HepG2 (cell line): ENCODE measurements at regions not wholly inside any gene's neighbourhood (a gene's known extent, or its start where the extent isn't known, plus 50 kb on each side); places are given as distances from the start of the nearest gene placed in this dataset.

Experiments used
- ATAC-seq: fragments of 200-7000 bp; cut with Tn5 transposase; 3 replicates; pipeline ENCODE4 v1.9.1; 2020; ENCODE audit warnings: mild to moderate bottlenecking, moderate library complexity
- BruUV-seq: library from RNA; stranded (reverse); fragments of 400-500 nt; replicated peaks from 2 replicates; lab custom pipeline; 2021; lab: Mats Ljungman, UMichigan
- CTCF ChIA-PET: fragments of 300-600 bp; formaldehyde crosslinking; extraction: SDS; loops from one replicate; lab custom pipeline; 2021; ENCODE audit warnings: low total read pairs, inconsistent platforms, low intra/inter-chr PET ratio; lab: Yijun Ruan, JAX
- POLR2A ChIA-PET: fragments of 350-600 bp; sonication (Branson Sonifier 250); formaldehyde crosslinking; loops from one replicate; lab custom pipeline; 2020; ENCODE audit warnings: antibody characterized with exemption, inconsistent platforms; lab: Yijun Ruan, JAX
- DNase-seq: peaks from one replicate; pipeline ENCODE4 v3.0.0-alpha.2; 2015; ENCODE audit warnings: low spot score
- FAIRE-seq: peaks from 3 replicates; lab custom pipeline; 2011; peaks lifted over from hg19 to GRCh38; lab: Jason Lieb, UNC
- H2AFZ ChIP-seq: one replicate; pipeline ENCODE4 v1.6.1; 2011; ENCODE audit warnings: low read length, inconsistent platforms
- H3K27ac ChIP-seq: fragments of 300-600 bp; 3 replicates; pipeline ENCODE4 v1.8.0; 2011; ENCODE audit warnings: mixed run types, mild to moderate bottlenecking, mixed read lengths, low read length, inconsistent platforms; ENCODE audit not compliant: insufficient read depth; ENCODE audit errors: extremely low read length
- H3K27me3 ChIP-seq, 2 experiments: fragments of 200-600 bp in 1 of 2; 2 replicates in 1 of 2; 3 replicates in 1 of 2; pipeline versions ENCODE4 v1.6.0 to v1.8.0; 2011; ENCODE audit warnings: low read length in 2 of 2, mild to moderate bottlenecking in 2 of 2, moderate library complexity in 2 of 2, inconsistent platforms in 1 of 2; ENCODE audit not compliant: insufficient read depth in 2 of 2, control insufficient read depth in 1 of 2
- H3K36me3 ChIP-seq, 2 experiments: fragments of 200-600 bp in 1 of 2; replicated peaks in 1 of 2; 2 replicates in 1 of 2; 3 replicates in 1 of 2; pipeline versions ENCODE4 v1.5.1 to v1.8.0; 2011; ENCODE audit warnings: low read length in 2 of 2, inconsistent platforms in 1 of 2; ENCODE audit not compliant: insufficient read depth in 2 of 2, control insufficient read depth in 1 of 2
- H3K4me1 ChIP-seq: 2 replicates; pipeline ENCODE4 v1.5.1; 2012; ENCODE audit warnings: low read length, inconsistent platforms; ENCODE audit not compliant: insufficient read depth
- H3K4me2 ChIP-seq: 2 replicates; pipeline ENCODE4 v1.6.0; 2011; ENCODE audit warnings: low read depth, low read length, inconsistent platforms
- H3K4me3 ChIP-seq, 3 experiments: fragments of 200-600 bp in 1 of 3; sonication (generic), shearing (Covaris generic) in 1 of 3; replicated peaks in 1 of 3; 2 replicates each; pipeline ENCODE4 v1.5.1; 2011 to 2016; ENCODE audit warnings: low read length in 3 of 3, inconsistent platforms in 2 of 3, low read depth in 2 of 3, mild to moderate bottlenecking in 2 of 3, control low read depth in 1 of 3, mixed read lengths in 1 of 3; ENCODE audit not compliant: insufficient read depth in 1 of 3
- H3K79me2 ChIP-seq: one replicate; pipeline ENCODE4 v1.6.1; 2011; ENCODE audit warnings: low read length, inconsistent platforms; ENCODE audit not compliant: insufficient read depth
- H3K9ac ChIP-seq: 2 replicates; pipeline ENCODE4 v1.6.0; 2011; ENCODE audit warnings: mild to moderate bottlenecking, low read depth, low read length, inconsistent platforms; ENCODE audit not compliant: insufficient read depth
- H3K9me3 ChIP-seq: 2 replicates; pipeline ENCODE4 v1.5.1; 2012; ENCODE audit warnings: mild to moderate bottlenecking, low read length
- H4K20me1 ChIP-seq: 2 replicates; pipeline ENCODE4 v1.6.0; 2011; ENCODE audit warnings: inconsistent platforms, mild to moderate bottlenecking, low read length, moderate library complexity; ENCODE audit not compliant: insufficient read depth
- ARID5B ChIP-seq: IDR thresholded peaks from 2 replicates; pipeline ENCODE4 v1.4.0; 2020; ENCODE audit warnings: mild to moderate bottlenecking, missing genetic modification reagents
- FOSL2 ChIP-seq: sonication (generic); formaldehyde crosslinking; IDR thresholded peaks from 2 replicates; pipeline ENCODE4 v1.4.0; 2020; ENCODE audit warnings: missing genetic modification reagents
- GATAD1 ChIP-seq: IDR thresholded peaks from 2 replicates; pipeline ENCODE4 v1.6.1; 2016; ENCODE audit warnings: missing genetic modification reagents, missing compliant biosample characterization
- KDM6A ChIP-seq: IDR thresholded peaks from 2 replicates; pipeline ENCODE4 v1.6.1; 2016; ENCODE audit warnings: low read depth
- RNF219 ChIP-seq: sonication (generic); formaldehyde crosslinking; IDR thresholded peaks from 2 replicates; pipeline ENCODE4 v1.5.0; 2020; ENCODE audit warnings: mild to moderate bottlenecking, missing genetic modification reagents
- RXRB ChIP-seq: IDR thresholded peaks from 2 replicates; pipeline ENCODE4 v1.6.1; 2016; ENCODE audit warnings: borderline replicate concordance, missing genetic modification reagents, missing compliant biosample characterization
- TBX3 ChIP-seq: fragments of 450-650 bp; IDR thresholded peaks from 2 replicates; pipeline ENCODE4 v1.6.1; 2017; ENCODE audit warnings: antibody characterized with exemption, mild to moderate bottlenecking, inconsistent platforms, borderline replicate concordance
- ZNF333 ChIP-seq: sonication (generic); formaldehyde crosslinking; IDR thresholded peaks from 2 replicates; pipeline ENCODE4 v1.4.0; 2020; ENCODE audit warnings: mild to moderate bottlenecking, missing genetic modification reagents, borderline replicate concordance
- ZNF607 ChIP-seq: sonication (generic); formaldehyde crosslinking; IDR thresholded peaks from 2 replicates; pipeline ENCODE4 v1.5.1; 2020; ENCODE audit warnings: missing genetic modification reagents, mild to moderate bottlenecking, borderline replicate concordance
- WGBS: methylation state at CpG from one replicate; pipeline ENCODE4 v1.1.6; 2017; ENCODE audit warnings: low lambda C conversion rate; 5-methylcytosine and 5-hydroxymethylcytosine counted together
- in situ Hi-C: cut with HindIII; loops from 2 replicates; pipeline ENCODE4 v1.10.0; 2017; ENCODE audit warnings: low pct_unique_long_range_greater_than_20kb; ENCODE audit not compliant: extremely low pct_ligation_motif_present
- intact Hi-C: fragments of 100-400 bp; cut with micrococcal nuclease; formaldehyde crosslinking; loops from one replicate; pipeline ENCODE4 v1.10.0; 2022; ENCODE audit not compliant: unreplicated experiment
- TF ChIP-seq, protein P1 (sequence below): sonication (generic); formaldehyde crosslinking; IDR thresholded peaks from 2 replicates; pipeline ENCODE4 v1.4.0; 2020; ENCODE audit warnings: missing genetic modification reagents, low read depth, mild to moderate bottlenecking, borderline replicate concordance
- TF ChIP-seq, protein P2 (sequence below): sonication (generic); formaldehyde crosslinking; IDR thresholded peaks from 2 replicates; pipeline ENCODE4 v1.8.1; 2023; ENCODE audit warnings: mild to moderate bottlenecking, inconsistent platforms, moderate library complexity, missing genetic modification reagents, borderline replicate concordance

- POLR2A ChIA-PET, result no interaction called here
- WGBS, result 0% methylated on average over 1 of the region's 1 CpG
- TF ChIP-seq ARID5B (CRISPR knock-in tag) (no peak), RXRB (CRISPR knock-in tag) (no peak), FOSL2 (CRISPR knock-in tag) (no peak), KDM6A (CRISPR knock-in tag) (no peak), ZNF607 (no peak), ZNF333 (CRISPR knock-in tag) (no peak), TBX3 (no peak), RNF219 (CRISPR knock-in tag) (no peak), GATAD1 (CRISPR knock-in tag) (no peak)
- TF ChIP-seq, protein P1, sequence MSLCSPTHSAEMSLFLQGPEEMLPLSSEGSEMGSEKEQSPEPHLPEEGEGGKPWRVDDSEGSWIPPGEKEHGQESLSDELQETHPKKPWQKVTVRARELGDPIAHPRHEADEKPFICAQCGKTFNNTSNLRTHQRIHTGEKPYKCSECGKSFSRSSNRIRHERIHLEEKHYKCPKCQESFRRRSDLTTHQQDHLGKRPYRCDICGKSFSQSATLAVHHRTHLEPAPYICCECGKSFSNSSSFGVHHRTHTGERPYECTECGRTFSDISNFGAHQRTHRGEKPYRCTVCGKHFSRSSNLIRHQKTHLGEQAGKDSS, result no peak
- TF ChIP-seq, protein P2, sequence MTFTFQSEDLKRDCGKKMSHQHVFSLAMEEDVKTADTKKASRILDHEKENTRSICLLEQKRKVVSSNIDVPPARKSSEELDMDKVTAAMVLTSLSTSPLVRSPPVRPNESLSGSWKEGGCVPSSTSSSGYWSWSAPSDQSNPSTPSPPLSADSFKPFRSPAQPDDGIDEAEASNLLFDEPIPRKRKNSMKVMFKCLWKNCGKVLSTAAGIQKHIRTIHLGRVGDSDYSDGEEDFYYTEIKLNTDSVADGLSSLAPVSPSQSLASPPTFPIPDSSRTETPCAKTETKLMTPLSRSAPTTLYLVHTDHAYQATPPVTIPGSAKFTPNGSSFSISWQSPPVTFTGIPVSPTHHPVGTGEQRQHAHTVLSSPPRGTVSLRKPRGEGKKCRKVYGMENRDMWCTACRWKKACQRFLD (CRISPR knock-in tag), result no peak
Observed at GRCh38 chr1:72530646-72531045, 248.3 kb upstream of the NEGR1 start.

More at GRCh38 chr1:72530646-72531045, 248.3 kb upstream of the NEGR1 start:
- Histone ChIP-seq H3K4me1 (no peaks in the 10 kb centered on the region), H3K27ac (no peak overlapping the region), H3K9ac (no peak overlapping the region), H3K36me3 (no peaks in the 10 kb centered on the region), H3K4me2 (no peak overlapping the region), H3K4me3 (no peak overlapping the region), H3K27me3 (no peaks in the 10 kb centered on the region), H2AFZ (no peak overlapping the region), H3K79me2 (no peaks in the 10 kb centered on the region), H4K20me1 (no peaks in the 10 kb centered on the region), H3K9me3 (peaks cover 15% of the 10 kb centered on the region; the same call in 1 of the 2 replicates)
- CTCF ChIA-PET, result no interaction called here
- intact Hi-C loops (no loop called here), in situ Hi-C loops (no loop called here)
- DNase-seq, result no peak
- FAIRE-seq, result no peak
- BruUV-seq, result no TSS peak
- ATAC-seq, result no peak
